Caki2 (cell line): ENCODE measurements at regions not wholly inside any gene's neighbourhood (a gene's known extent, or its start where the extent isn't known, plus 50 kb on each side); places are given as distances from the start of the nearest gene placed in this dataset.
"Not testable (repeated sequence)": the region's sequence is repeated elsewhere in the genome, so short reads cannot be mapped to it uniquely, and the experiment has no call there.

Experiments
- DNase-seq: peaks from one replicate; pipeline ENCODE4 v3.0.0-alpha.2; 2015; ENCODE audit warnings: low read depth
- in situ Hi-C: cut with HindIII; loops from 2 replicates; pipeline ENCODE4 v1.10.0; 2016; ENCODE audit warnings: low sequenced_read_pairs, low pct_unique_long_range_greater_than_20kb, mixed read lengths

GRCh38 chr6:139964737-139965136, 590.3 kb upstream of the CITED2 start:
- DNase-seq = no peak
- in situ Hi-C loops = no loop called here

- no peak for DNase-seq
- in situ Hi-C loops = no loop called here
Measured at GRCh38 chr6:139962654-139963347, 588.4 kb upstream of the CITED2 start.

DNA sequence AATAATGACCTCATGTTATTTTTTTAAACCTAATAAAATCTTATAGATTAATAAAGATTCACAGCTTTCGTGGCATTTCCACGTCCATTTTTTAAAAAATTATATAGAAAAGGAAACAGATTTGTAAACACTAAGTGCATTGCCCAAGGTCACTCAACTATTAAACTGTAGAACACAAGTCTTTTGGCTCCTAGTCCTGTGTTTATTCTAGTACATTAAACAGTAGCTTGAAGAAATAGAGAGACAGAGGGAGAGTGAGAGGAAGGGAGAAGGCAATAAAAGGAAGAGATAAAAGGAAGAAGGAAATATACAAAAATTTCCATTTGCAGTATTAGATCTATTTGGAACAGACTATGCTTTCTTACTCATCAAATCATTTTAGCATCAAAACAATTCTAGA, 586.7 kb upstream of the CITED2 start:
- in situ Hi-C loops = no loop called here
- no peak for DNase-seq

DNA sequence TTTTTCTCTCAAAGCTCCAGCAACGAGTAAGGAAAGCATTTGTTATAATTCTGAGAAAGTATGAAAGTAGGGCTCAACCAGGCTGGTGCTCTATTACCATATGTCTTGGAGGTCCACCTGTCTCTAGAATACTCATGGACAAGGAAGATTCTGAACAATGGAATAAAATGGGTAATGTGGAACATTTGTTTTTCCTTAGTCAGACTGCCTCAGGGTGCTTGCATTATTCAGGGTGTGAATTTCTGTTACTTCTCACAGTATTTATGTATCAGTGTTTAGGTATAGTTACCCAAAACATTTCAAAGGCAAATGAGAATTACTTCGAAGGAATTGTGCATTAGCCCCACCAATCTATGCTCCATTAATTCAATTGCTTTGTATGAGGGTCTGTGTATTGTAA, 586.2 kb upstream of the CITED2 start:
- in situ Hi-C loops = no loop called here
- DNase-seq = no peak

GRCh38 chr6:139955366-139956155, 581.1 kb upstream of the CITED2 start:
- DNase-seq = no peak
- in situ Hi-C loops = no loop called here

GRCh38 chr6:139954463-139955071, 580.1 kb upstream of the CITED2 start:
- in situ Hi-C loops = no loop called here
- DNase-seq = no peak

GRCh38 chr6:139953780-139954179, 579.3 kb upstream of the CITED2 start:
- in situ Hi-C loops, DNase-seq: not testable (repeated sequence)

- no peak for DNase-seq
- in situ Hi-C loops = no loop called here
Measured at GRCh38 chr6:139951172-139951571, 576.7 kb upstream of the CITED2 start.

GRCh38 chr6:139944976-139945375, 570.5 kb upstream of the CITED2 start:
- no peak for DNase-seq
- in situ Hi-C loops = no loop called here

DNA sequence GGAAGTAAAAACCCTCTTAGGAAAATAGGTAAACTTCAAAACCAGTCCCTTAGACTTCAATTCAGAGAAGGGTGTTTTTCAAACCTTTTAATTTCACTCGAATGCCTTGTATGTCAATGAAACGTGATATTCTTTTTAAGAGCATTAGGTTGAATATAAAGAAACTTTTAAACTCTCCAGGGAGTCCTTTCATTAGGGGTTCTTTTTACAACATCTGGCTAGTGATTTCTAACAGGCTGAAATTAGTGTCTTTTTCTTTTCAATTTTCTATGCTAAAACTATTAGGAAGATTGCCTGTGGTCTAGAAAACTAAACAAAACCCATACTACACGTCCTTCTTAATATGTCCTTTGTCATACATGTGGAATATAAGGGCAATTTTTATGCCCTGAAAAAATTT, 569.7 kb upstream of the CITED2 start:
- in situ Hi-C loops = no loop called here
- DNase-seq = no peak

GRCh38 chr6:139943391-139943790, 568.9 kb upstream of the CITED2 start:
- in situ Hi-C loops = no loop called here
- peak; percentile 77 for DNase-seq

- in situ Hi-C loops = no loop called here
- no peak for DNase-seq
Measured at GRCh38 chr6:139942331-139942730, 567.9 kb upstream of the CITED2 start.

GRCh38 chr6:139941826-139942225, 567.4 kb upstream of the CITED2 start:
- in situ Hi-C loops = no loop called here
- DNase-seq = no peak

DNA sequence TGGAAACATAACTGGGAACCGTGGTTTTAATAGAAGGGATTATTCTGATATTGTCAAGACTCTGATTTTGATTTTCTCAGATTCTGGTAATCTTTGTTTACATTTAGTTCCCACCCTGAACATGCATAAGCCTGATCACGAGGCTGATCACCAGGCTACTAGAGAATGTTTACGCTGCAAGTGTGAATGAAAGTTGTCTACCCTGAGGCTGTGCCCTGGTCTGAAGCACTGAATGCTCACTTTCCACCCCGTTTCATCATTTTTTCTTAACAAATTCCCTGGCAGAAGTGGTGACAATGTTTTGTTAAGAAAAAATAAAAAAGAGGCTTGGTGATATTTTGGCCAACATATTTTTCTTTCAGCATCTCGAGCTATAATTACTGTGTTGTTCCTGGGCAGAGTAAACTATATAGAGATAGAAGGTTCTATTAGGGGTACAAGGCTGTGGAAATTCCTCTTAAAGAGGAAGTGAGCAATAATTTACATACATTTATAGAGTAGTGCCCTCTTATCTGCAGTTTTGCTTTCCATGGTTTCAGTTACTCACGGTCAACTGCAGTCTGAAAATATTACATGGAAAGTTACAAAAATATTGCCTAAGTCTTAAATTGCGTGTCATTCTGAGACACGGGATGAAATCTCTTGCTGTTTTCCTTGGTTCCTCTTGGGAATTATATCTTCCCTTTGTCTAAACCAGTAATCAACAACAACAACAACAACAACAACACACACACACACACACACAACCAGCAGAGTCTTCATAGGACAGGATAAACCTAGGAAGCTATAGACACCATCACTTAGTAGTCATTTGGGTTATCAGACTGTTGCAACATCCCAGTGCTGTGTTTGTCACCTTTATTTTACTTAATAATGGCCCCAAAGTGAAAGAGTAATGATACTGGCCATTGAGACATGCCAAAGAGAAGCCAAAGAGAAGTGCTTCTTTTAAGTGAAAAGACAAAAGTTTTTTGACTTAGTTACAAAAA, 566.6 kb upstream of the CITED2 start:
- in situ Hi-C loops = no loop called here
- no peak for DNase-seq

DNA sequence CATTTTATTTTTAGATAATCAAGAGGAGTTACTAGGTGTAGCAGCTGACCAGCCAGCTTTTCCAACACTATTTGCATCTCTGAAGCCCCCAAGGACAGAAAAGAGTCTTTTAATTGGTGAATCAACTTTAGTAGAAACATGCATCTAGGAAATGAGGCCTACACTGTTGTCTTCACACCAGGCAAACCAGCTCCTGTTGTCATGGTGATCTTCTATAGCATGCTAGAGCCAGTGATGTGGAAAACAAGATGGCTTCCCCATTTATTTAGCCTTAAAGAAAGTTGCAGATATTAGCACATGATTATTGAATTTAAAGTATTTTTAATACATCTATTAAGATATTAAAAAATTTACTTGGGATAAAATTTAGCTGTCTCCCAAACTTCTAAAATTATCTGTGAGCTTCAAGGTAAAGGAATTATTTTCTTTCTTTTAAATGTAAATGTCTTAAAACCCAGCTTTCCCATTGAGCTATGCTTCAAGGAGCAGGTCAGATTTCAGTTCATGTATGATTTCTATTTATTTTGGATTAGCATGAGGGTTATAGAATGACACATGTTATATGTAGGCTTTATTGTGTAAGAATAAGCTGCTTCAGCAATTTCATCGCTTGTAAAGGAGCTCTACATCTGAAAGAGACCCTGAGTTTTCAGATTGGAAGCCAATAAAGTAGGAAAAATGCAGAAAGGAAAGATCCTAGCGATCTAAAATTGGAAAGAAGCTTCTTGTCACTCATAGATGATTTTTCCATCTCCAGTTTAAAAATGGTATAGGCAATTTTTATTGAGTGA, 564.9 kb upstream of the CITED2 start:
- in situ Hi-C loops = no loop called here
- no peak for DNase-seq

- in situ Hi-C loops = no loop called here
- DNase-seq = peak; percentile 64
Measured at GRCh38 chr6:139932671-139933070, 558.2 kb upstream of the CITED2 start.

- in situ Hi-C loops = no loop called here
- peak; percentile 15 for DNase-seq
Measured at GRCh38 chr6:139931747-139932146, 557.3 kb upstream of the CITED2 start.
